IPS-18a (cell line): ENCODE measurements at regions not wholly inside any gene's neighbourhood (a gene's known extent, or its start where the extent isn't known, plus 50 kb on each side); places are given as distances from the start of the nearest gene placed in this dataset.

ENCODE experiments used
- H3K27ac ChIP-seq: one replicate; pipeline ENCODE4 v1.5.1; 2013; ENCODE audit warnings: low read length
- H3K27me3 ChIP-seq: one replicate; pipeline ENCODE4 v1.6.1; 2013; ENCODE audit warnings: mild to moderate bottlenecking, low read length; ENCODE audit not compliant: control insufficient read depth, insufficient read depth
- H3K36me3 ChIP-seq: one replicate; pipeline ENCODE4 v1.6.1; 2013; ENCODE audit warnings: low read depth, low read length; ENCODE audit not compliant: control insufficient read depth
- H3K4me1 ChIP-seq: one replicate; pipeline ENCODE4 v1.6.1; 2013; ENCODE audit warnings: low read depth, low read length; ENCODE audit not compliant: control insufficient read depth
- H3K4me3 ChIP-seq: one replicate; pipeline ENCODE4 v1.5.1; 2013; ENCODE audit warnings: low read length
- H3K9ac ChIP-seq: one replicate; pipeline ENCODE4 v1.6.1; 2013; ENCODE audit warnings: mild to moderate bottlenecking, low read length, moderate library complexity
- H3K9me3 ChIP-seq: one replicate; pipeline ENCODE4 v1.6.1; 2013; ENCODE audit warnings: low read depth, low read length; ENCODE audit not compliant: control insufficient read depth

DNA sequence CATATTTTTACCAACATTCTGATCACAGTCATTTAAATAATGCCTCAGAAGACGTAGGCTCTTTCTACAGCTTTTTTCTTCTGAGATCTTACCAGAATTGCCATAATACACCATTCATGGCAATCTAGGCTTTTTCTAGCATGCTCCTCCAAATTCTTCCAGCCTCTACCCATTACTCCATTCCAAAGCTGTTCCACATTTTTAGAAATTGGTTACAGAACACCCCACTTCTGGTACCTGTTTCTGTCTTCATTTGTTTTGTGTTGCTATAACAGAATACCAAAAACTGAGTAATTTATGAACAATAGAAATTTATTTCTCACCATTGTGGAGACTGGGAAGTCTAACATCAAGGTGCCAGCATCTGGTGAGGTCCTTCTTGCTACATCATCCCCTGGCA is 385.4 kb downstream of the BRINP2 start:
- H3K9me3 ChIP-seq: no peaks in the 10 kb centered on the region
- no peaks in the 10 kb centered on the region for H3K27me3 ChIP-seq
- no peak overlapping the region for H3K27ac ChIP-seq
- H3K4me1 ChIP-seq: no peaks in the 10 kb centered on the region
- no peak overlapping the region for H3K9ac ChIP-seq
- H3K36me3 ChIP-seq: no peaks in the 10 kb centered on the region
- no peak overlapping the region for H3K4me3 ChIP-seq

DNA sequence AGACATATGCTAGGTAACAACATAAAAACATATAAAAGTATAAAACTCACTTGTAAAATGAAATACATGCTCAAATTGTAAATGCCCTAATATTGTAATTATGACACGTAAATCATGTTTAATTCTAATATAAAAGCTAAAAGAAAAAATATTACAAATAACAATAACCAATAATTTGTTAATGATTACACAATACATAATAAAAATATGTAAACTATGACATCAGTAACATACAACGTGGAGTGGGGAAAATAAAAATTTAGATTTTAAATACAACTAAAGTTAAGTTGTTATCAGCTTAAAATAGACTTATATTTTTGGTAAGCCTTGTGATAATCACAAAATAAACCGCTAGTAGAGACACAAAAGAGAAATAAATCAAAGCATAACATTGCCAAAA is 376.4 kb downstream of the BRINP2 start:
- Histone ChIP-seq H3K27me3 (no peaks in the 10 kb centered on the region), H3K4me3 (no peak overlapping the region), H3K4me1 (no peaks in the 10 kb centered on the region), H3K36me3 (no peaks in the 10 kb centered on the region), H3K27ac (no peak overlapping the region), H3K9me3 (no peaks in the 10 kb centered on the region), H3K9ac (no peak overlapping the region)

DNA sequence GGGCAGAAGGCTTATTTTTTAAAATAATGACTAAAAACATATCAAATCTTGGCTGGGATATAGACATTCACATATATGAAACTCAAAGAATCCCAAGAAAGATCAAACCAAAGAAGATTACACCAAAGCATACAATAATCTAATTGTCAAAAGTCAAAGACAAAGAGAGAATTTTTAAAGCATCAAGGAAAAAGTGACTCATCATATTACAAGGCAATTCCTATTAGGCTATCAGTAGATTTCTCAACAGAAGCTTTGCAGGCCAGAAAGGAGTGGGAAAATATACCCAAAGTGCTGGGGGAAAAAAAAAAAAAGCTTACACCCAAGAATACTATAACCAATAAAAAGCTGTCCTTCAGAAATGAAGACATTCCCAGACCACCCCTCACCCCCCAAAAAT is 375.6 kb downstream of the BRINP2 start:
- no peaks in the 10 kb centered on the region for H3K27me3 ChIP-seq
- no peaks in the 10 kb centered on the region for H3K9me3 ChIP-seq
- H3K27ac ChIP-seq: no peak overlapping the region
- H3K4me1 ChIP-seq: no peaks in the 10 kb centered on the region
- no peaks in the 10 kb centered on the region for H3K36me3 ChIP-seq
- H3K9ac ChIP-seq: no peak overlapping the region
- no peak overlapping the region for H3K4me3 ChIP-seq

DNA sequence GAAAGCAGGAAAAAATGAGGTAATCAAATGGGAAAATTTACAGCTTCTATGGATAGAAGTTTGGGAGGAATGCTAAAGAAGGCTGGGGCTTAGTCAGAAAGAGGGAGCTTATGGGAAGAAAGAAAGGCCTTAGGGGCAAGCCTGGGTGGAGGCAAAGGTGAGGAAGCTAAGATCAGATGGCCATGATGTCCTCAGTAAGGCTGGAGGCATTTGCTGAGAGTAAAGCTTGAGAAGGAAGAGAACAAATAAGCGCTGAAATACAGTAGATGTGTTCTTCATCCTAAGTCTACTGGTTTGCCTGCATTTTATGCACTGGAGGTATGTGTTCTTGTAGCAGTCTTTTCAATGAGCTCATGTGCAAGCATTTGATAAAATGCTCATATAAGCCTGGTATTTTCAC is 355.4 kb downstream of the BRINP2 start:
- Histone ChIP-seq H3K36me3 (no peaks in the 10 kb centered on the region), H3K27me3 (no peaks in the 10 kb centered on the region)

DNA sequence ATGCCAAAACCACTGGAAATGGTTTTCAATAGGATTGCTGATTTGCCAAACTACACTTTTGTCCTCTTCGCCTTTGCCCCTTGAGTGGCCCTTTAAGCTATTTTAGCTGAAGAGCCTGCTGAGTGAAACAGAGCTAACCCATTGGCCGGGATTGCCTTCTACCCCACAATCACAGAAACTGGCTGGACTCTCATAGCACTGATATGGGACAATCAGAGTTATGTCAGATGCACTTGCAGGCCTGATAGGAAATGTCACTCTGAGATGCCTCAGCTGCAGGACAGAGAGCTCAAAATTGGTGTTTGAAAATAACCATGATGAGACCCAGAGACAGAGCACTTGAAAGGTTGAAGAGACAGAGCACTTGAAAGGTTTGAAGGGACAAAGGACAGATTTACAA is 354.4 kb downstream of the BRINP2 start:
- H3K4me3 ChIP-seq: no peak overlapping the region
- H3K36me3 ChIP-seq: no peaks in the 10 kb centered on the region
- no peaks in the 10 kb centered on the region for H3K27me3 ChIP-seq
- H3K9ac ChIP-seq: no peak overlapping the region
- H3K9me3 ChIP-seq: no peaks in the 10 kb centered on the region
- no peaks in the 10 kb centered on the region for H3K4me1 ChIP-seq
- H3K27ac ChIP-seq: no peak overlapping the region

More for the DNA sequence above, 355.4 kb downstream of the BRINP2 start:
- H3K4me1 ChIP-seq: no peaks in the 10 kb centered on the region
- H3K4me3 ChIP-seq: no peak overlapping the region
- H3K9me3 ChIP-seq: peaks cover 2% of the 10 kb centered on the region
- H3K9ac ChIP-seq: no peak overlapping the region
- H3K27ac ChIP-seq: no peak overlapping the region

DNA sequence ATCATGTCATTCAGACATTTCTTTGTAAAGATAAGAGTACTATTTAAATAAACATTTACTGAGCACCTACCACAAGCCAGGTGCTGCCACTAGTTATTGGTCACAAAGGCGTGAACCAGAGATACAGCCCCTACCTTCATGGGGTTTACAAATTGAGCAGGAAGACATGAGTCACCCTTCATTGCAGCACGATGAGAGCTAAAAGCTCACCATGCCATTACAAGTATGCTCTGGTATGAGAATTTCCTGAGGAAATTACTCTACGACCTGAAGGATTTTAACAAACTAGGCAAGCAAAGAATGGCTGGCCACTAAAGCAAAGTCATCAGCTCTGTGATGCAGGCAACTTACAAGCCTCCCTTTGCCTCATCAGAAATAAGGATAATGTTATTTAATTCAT is 346.8 kb downstream of the BRINP2 start:
- Histone ChIP-seq H3K27me3 (no peaks in the 10 kb centered on the region), H3K27ac (no peak overlapping the region), H3K9me3 (no peaks in the 10 kb centered on the region), H3K36me3 (no peaks in the 10 kb centered on the region), H3K4me3 (no peak overlapping the region), H3K9ac (no peak overlapping the region), H3K4me1 (no peaks in the 10 kb centered on the region)

DNA sequence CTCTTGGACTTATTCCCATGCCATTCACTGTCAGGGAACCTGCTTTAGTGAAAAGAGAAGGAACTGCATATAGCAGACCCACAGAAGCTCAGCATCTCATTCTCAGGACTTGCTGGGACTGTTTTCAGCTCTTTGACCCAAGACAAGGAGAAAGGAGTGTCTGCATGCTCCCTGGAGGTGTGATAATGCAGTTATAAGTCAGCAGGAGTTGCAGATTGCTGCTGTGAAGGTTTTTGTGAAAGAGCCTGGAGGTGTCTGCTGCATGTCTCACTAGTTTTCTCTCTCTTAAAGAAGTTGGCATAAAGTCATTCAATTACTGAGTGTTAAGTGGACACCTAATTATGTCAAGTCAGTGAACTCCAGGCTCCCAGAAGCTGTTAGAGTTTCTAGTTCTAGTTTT is 343.4 kb downstream of the BRINP2 start:
- H3K27me3 ChIP-seq: no peaks in the 10 kb centered on the region
- H3K9ac ChIP-seq: no peak overlapping the region
- H3K4me3 ChIP-seq: no peak overlapping the region
- H3K36me3 ChIP-seq: no peaks in the 10 kb centered on the region
- H3K9me3 ChIP-seq: no peaks in the 10 kb centered on the region
- no peaks in the 10 kb centered on the region for H3K4me1 ChIP-seq
- H3K27ac ChIP-seq: no peak overlapping the region

DNA sequence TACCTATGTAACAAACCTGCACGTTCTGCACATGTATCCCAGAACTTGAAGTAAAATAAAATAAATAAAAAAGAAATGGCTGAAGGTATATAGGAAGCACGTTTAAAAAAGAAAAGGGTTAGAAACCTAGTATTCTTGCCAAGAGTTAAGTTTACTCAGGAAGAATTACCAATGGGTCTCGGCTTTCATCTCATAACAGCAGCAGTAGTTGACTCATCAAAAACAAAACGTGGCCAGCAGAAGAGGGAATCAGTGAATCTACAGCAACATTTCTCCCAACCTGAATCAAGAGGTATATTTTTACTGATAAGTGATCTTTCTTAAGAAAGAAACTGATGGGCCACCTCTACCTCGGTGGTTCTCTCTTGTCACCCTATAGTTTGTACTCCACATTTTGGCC is 340.3 kb downstream of the BRINP2 start:
- Histone ChIP-seq H3K27ac (no peak overlapping the region), H3K9ac (no peak overlapping the region), H3K36me3 (no peaks in the 10 kb centered on the region), H3K27me3 (no peaks in the 10 kb centered on the region), H3K9me3 (peaks cover 4% of the 10 kb centered on the region), H3K4me1 (no peaks in the 10 kb centered on the region), H3K4me3 (no peak overlapping the region)

DNA sequence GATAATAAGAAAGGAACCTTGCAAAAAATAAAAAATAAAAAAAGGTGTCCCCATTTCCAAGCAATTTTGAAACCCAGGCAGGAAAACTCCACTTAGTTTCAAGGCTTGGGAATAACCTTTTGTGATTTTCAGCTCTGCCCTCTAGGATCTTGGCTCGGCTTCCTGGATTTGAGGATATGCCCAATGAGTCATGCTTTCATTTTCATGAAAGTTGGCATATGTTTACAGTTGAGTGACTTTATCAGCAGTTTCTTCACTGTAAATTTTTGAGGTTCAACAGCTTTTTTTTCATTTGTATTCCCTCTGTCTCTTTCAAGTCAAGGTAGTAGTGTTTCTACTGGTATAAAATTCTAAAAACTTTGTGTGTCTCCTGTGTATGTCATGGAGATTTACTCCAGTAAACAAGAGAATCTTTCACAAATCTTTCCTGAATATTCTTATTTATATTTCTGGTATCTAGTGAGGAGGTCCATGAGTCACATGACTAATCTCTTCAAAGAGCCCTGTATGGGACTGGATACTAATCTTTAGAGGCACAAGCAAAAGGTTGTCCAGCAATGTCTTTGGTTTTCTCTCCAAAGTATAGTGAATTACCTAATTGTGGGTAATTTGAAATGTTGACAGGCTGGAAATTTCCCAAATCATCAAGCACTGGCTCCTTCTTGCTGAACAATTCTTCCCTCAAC is 335.3 kb downstream of the BRINP2 start:
- Histone ChIP-seq H3K4me3 (no peak overlapping the region), H3K36me3 (no peaks in the 10 kb centered on the region), H3K9ac (no peak overlapping the region), H3K9me3 (peaks cover 7% of the 10 kb centered on the region), H3K27ac (no peak overlapping the region), H3K27me3 (no peaks in the 10 kb centered on the region), H3K4me1 (peaks cover 5% of the 10 kb centered on the region)

DNA sequence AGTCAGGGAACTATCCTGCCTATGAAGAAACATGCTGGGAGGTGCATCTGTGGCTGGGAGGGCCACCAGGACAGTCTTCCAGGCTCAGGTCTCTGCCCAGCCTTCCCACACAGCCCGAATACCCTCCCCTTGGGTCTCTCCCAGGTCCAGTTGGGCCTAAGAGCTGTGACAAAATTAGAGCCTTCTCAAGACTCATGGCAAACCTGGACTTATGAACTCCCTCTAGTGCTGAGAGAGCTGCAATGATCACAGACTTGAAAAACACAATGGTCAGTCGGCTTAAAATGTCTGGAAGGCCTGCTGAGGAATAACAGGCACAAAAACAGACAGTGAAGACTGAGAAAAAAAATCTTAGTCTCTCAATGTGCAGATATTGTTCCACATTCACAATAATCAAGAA is 325.1 kb downstream of the BRINP2 start:
- H3K27me3 ChIP-seq: no peaks in the 10 kb centered on the region
- H3K4me3 ChIP-seq: no peak overlapping the region
- H3K27ac ChIP-seq: no peak overlapping the region

DNA sequence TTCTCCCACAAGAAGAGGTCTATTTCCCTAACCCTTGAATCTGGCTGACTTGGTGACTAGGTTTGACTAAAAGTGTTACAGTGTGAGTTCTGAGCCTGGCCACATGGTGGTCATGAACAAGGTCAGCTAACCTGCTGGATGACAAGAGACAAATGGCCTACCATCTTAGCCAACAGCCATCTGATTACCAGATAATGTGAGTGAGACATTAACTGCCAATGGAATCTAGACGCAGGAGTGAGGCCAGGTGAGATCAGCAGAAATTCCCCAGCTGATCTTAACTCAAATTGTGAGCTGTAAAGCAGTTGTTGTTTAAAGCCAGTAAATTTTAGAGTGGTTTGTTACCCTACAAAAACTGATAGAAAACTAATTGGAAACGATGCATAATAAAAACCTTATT is 320.0 kb downstream of the BRINP2 start:
- H3K9me3 ChIP-seq: no peaks in the 10 kb centered on the region
- no peaks in the 10 kb centered on the region for H3K27me3 ChIP-seq
- H3K4me3 ChIP-seq: no peak overlapping the region
- no peak overlapping the region for H3K27ac ChIP-seq
- H3K4me1 ChIP-seq: peaks cover 7% of the 10 kb centered on the region
- H3K36me3 ChIP-seq: no peaks in the 10 kb centered on the region
- H3K9ac ChIP-seq: no peak overlapping the region

More for the DNA sequence above, 325.1 kb downstream of the BRINP2 start:
- Histone ChIP-seq H3K9me3 (no peaks in the 10 kb centered on the region), H3K36me3 (no peaks in the 10 kb centered on the region), H3K4me1 (no peaks in the 10 kb centered on the region), H3K9ac (no peak overlapping the region)

DNA sequence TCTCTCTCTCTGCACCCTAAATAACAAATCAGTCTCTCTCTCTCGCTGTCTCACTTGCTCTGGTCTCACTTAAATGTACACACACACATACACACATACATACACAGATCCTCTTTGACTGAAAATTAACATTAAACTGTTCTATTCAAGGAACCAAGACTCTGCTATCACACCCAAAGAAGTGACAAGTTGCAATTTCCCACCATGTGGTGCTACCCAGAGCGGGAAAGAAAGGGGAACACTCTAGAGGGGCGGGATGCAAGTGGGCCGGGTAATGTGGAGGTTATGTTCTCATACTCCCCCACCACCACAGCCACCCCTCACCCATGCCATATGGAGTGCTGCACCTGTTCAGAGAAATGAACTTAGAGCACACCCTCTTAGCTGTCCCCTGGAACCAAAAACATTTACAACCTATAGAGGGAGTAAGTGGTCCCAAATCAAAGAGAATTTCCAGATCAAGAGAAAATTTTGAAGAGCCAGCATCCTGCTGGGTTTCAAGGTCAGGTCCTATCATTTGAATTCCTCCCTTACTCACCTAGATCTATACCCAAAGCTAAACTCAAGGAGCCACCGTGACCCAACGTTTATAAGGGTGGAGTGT is 319.4 kb downstream of the BRINP2 start:
- H3K4me1 ChIP-seq: peaks cover 7% of the 10 kb centered on the region
- H3K27ac ChIP-seq: no peak overlapping the region
- no peak overlapping the region for H3K9ac ChIP-seq
- no peaks in the 10 kb centered on the region for H3K36me3 ChIP-seq
- H3K4me3 ChIP-seq: no peak overlapping the region
- no peaks in the 10 kb centered on the region for H3K27me3 ChIP-seq
- no peaks in the 10 kb centered on the region for H3K9me3 ChIP-seq
